ENCODE measurements at regions not wholly inside any gene's neighbourhood (a gene's known extent, or its start where the extent isn't known, plus 50 kb on each side); places are given as distances from the start of the nearest gene placed in this dataset.
"Not testable (repeated sequence)": the region's sequence is repeated elsewhere in the genome, so short reads cannot be mapped to it uniquely, and the experiment has no call there.

DNA sequence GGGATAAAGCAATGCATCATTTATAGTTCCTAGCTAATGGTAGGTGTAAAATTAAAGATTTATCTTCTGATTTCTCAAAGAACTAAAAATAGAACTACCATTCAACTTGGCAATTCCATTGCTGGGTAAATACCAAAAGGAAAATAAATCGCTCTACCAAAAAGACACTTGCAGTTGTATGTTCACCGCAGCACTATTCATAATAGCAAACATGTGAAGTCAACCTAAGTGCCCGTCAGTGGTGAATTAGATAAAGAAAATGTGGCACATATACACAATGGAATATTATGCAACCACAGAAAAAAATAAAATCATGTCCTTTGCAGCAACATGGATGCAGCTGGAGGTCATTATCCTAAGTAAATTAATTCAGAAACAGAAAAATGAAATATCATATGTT is 192.8 kb upstream of the ADRA1D start:
- TF ChIP-seq POLR2AphosphoS5 (IDR thresholded peaks at IDR 0.05; ENCODE audit: low read depth, low read length) (no peak), PAX5 (IDR thresholded peaks at IDR 0.05; ENCODE audit: insufficient read depth, low read length, severe bottlenecking) (no peak), SPI1 (IDR thresholded peaks at IDR 0.05; ENCODE audit: low read depth, low read length) (no peak), TAF1 (IDR thresholded peaks at IDR 0.05; ENCODE audit: low read depth, low read length) (no peak), POLR2A (IDR thresholded peaks at IDR 0.05; ENCODE audit: low read depth, low read length) (no peak), POU2F2 (IDR thresholded peaks at IDR 0.05; ENCODE audit: low read depth, low read length) (no peak)
- no peak for FAIRE-seq

DNA sequence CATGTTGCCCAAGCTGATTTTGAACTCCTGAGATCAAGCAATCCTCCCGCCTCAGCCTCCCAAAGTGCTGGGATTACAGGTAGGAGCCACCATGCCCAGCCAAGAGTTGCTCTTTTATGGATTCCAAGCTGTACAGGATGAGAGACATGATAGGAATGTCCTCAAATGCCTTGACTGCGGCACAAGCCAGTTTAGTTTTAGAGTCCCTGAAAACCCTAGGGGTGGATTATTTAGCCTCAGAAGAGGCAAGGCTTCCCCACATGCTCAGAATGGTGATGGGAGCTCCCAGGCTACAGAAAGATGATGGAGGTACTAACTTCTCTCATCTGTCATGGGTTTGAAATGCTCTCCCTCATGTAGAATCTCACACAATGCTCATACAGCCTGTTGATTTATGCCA is 192.1 kb upstream of the ADRA1D start:
- TF ChIP-seq TAF1 (IDR thresholded peaks at IDR 0.05; ENCODE audit: low read depth, low read length): no peak
- FAIRE-seq (no peak), DNase-seq (ENCODE audit: insufficient read length, low spot score) (no peak)

More for the DNA sequence above, 192.8 kb upstream of the ADRA1D start:
- DNase-seq (ENCODE audit: insufficient read length, low spot score): no peak

DNA sequence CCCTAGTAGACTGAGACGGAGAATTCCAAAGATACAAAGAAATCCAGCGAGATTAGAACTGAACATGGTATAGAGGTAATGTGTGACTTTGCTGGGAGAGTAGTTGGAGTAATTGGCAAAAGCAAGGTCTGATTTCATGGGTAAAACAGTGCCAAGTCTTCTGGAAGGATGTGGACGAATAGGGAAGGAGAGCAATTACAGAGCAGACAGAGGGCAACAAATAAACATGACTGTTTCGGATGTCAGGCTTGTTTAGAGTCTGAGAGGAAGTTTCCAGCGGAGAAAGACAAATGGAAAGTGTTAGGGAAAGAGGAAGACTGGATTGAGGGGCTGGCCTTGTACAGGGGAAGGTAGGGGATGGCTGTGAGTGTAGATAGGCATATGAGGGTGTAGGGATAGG is 190.4 kb upstream of the ADRA1D start:
- TF ChIP-seq PAX5 (IDR thresholded peaks at IDR 0.05; ENCODE audit: insufficient read depth, low read length, severe bottlenecking): no peak
- TF ChIP-seq POU2F2 (IDR thresholded peaks at IDR 0.05; ENCODE audit: low read depth, low read length): no peak
- no peak for TF ChIP-seq SPI1 (IDR thresholded peaks at IDR 0.05; ENCODE audit: low read depth, low read length)
- TF ChIP-seq TAF1 (IDR thresholded peaks at IDR 0.05; ENCODE audit: low read depth, low read length): no peak
- no peak for TF ChIP-seq POLR2AphosphoS5 (IDR thresholded peaks at IDR 0.05; ENCODE audit: low read depth, low read length)
- TF ChIP-seq POLR2A (IDR thresholded peaks at IDR 0.05; ENCODE audit: low read depth, low read length): no peak
- no peak for DNase-seq (ENCODE audit: insufficient read length, low spot score)
- FAIRE-seq: no peak

DNA sequence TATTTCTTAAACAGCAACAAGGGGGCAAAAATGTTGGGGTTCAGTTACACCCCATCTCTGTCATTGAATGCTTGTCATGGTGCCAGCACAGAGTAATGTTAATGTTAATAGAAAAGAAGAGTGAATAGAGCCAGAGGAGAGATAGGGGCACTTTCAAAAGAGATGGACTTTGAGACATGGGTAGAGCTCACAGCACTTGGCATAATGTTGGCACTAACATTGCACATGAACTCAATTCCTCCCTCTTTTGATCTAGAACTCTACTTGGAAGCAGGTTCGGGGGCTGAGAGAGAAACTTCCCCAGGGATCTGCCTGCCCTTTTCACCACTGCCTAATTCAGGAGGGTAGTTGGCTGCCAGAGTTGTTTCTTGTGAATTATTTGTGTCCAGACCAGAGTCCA is 188.0 kb upstream of the ADRA1D start:
- TF ChIP-seq POLR2A (IDR thresholded peaks at IDR 0.05; ENCODE audit: low read depth, low read length): no peak
- TF ChIP-seq SPI1 (IDR thresholded peaks at IDR 0.05; ENCODE audit: low read depth, low read length): no peak
- TF ChIP-seq PAX5 (IDR thresholded peaks at IDR 0.05; ENCODE audit: insufficient read depth, low read length, severe bottlenecking): no peak
- TF ChIP-seq POU2F2 (IDR thresholded peaks at IDR 0.05; ENCODE audit: low read depth, low read length): no peak
- no peak for TF ChIP-seq POLR2AphosphoS5 (IDR thresholded peaks at IDR 0.05; ENCODE audit: low read depth, low read length)
- TF ChIP-seq TAF1 (IDR thresholded peaks at IDR 0.05; ENCODE audit: low read depth, low read length): no peak
- DNase-seq (ENCODE audit: insufficient read length, low spot score) (no peak), FAIRE-seq (no peak)

DNA sequence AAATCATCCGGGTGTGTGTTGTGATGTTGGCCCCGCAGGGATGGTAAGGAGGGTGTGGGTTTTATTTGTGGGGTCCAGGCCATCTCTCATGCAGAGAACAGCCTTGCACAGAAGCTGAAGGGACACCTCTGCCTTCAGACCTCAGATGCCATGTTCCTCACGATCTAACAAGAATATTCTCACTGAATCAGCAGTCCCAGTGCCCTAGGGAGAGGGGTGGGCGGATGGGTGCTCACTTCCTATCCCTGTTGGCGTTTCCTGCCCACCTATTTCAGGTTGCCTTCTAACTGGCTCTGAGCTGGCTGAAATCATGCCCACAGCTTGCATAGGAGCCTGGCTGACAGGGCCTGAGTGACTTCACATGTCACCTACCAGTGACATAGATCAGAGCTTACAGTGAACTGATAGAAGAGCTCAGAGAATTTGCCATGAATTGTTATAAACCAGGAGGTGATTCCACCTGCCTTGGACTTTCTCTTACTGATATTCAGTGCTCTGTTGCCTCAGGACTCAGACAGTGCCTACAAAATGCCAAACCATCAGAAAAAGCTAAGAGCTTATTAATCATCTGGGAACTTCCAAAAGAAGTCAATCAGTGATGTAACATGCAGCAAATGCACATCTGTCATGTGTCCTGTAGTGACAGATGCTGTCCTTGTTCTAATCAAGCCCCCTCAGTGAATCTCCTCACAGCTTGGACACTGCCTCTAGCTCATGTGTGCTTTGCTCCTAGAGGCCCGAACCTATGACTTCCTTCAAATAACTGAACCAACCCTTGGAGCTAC is 186.8 kb upstream of the ADRA1D start:
- TF ChIP-seq PAX5 (IDR thresholded peaks at IDR 0.05; ENCODE audit: insufficient read depth, low read length, severe bottlenecking): no peak
- no peak for TF ChIP-seq TAF1 (IDR thresholded peaks at IDR 0.05; ENCODE audit: low read depth, low read length)
- no peak for TF ChIP-seq POLR2A (IDR thresholded peaks at IDR 0.05; ENCODE audit: low read depth, low read length)
- TF ChIP-seq SPI1 (IDR thresholded peaks at IDR 0.05; ENCODE audit: low read depth, low read length): no peak
- DNase-seq (ENCODE audit: insufficient read length, low spot score): no peak
- FAIRE-seq: no peak

DNA sequence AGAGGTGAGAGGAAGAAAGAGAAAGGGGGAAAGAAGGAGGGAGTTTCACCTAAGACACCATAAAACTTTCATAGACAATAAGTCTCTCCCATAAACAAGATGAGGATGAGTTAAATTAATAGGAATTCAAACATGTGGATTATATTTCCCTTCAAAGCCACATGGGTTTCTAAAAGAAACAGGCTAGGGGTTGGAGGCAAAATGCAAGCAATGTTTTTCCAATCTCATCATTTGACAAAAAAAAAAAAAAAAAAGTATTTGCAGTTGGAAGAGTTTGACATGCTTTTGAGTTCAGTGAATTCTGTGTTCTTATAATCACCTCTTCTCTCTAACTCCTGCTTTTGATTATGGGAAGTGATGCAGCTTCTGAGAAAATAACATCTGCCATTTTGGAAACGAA is 186.1 kb upstream of the ADRA1D start:
- TF ChIP-seq POLR2AphosphoS5 (IDR thresholded peaks at IDR 0.05; ENCODE audit: low read depth, low read length) (no peak), PAX5 (IDR thresholded peaks at IDR 0.05; ENCODE audit: insufficient read depth, low read length, severe bottlenecking) (no peak), TAF1 (IDR thresholded peaks at IDR 0.05; ENCODE audit: low read depth, low read length) (no peak), POLR2A (IDR thresholded peaks at IDR 0.05; ENCODE audit: low read depth, low read length) (no peak), SPI1 (IDR thresholded peaks at IDR 0.05; ENCODE audit: low read depth, low read length) (no peak), POU2F2 (IDR thresholded peaks at IDR 0.05; ENCODE audit: low read depth, low read length) (no peak)
- FAIRE-seq (no peak), DNase-seq (ENCODE audit: insufficient read length, low spot score) (no peak)

DNA sequence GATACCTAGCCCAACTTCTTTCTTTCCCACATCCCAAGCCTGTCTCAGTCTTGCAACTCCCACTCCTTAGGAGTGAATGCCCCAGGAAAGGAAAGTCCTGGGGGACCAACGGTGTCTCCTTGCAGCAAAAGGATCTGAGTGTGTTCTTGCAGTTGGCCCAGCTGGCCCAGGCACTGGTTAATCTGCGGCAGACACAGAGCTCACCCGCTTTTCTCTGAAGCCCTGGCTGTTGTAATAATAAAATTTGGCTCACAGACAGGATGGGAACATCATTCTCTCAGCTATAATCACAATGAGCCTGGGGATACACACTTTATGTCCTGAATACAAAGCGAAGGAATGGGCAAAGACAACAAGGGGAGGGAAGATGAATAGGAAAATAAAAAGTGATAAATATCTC is 185.6 kb upstream of the ADRA1D start:
- FAIRE-seq (no peak), DNase-seq (ENCODE audit: insufficient read length, low spot score) (no peak)
- no peak for TF ChIP-seq SPI1 (IDR thresholded peaks at IDR 0.05; ENCODE audit: low read depth, low read length)

DNA sequence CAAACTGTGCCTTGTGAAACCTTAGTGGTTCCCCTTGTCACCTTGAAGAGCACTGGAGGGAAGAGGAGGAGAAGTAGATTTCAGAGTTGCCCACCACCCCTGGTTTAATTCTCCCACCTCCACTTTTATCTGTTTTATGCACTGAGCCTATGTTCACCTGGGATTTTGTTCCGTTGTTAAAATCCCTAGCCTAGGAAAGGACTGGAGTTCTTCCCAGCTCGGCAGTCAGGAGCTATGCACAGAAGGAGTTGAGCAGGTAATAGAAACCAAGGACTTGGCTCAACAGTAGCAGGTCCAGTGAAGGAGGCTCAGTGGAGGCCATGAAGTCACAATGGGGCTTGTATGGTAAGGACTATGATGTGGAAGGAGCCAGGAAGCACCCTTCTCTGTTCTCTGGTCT is 182.4 kb upstream of the ADRA1D start:
- no peak for TF ChIP-seq POLR2A (IDR thresholded peaks at IDR 0.05; ENCODE audit: low read depth, low read length)
- no peak for TF ChIP-seq TAF1 (IDR thresholded peaks at IDR 0.05; ENCODE audit: low read depth, low read length)
- TF ChIP-seq PAX5 (IDR thresholded peaks at IDR 0.05; ENCODE audit: insufficient read depth, low read length, severe bottlenecking): no peak
- TF ChIP-seq POU2F2 (IDR thresholded peaks at IDR 0.05; ENCODE audit: low read depth, low read length): no peak
- TF ChIP-seq SPI1 (IDR thresholded peaks at IDR 0.05; ENCODE audit: low read depth, low read length): no peak
- no peak for TF ChIP-seq POLR2AphosphoS5 (IDR thresholded peaks at IDR 0.05; ENCODE audit: low read depth, low read length)
- FAIRE-seq (no peak), DNase-seq (ENCODE audit: insufficient read length, low spot score) (no peak)

DNA sequence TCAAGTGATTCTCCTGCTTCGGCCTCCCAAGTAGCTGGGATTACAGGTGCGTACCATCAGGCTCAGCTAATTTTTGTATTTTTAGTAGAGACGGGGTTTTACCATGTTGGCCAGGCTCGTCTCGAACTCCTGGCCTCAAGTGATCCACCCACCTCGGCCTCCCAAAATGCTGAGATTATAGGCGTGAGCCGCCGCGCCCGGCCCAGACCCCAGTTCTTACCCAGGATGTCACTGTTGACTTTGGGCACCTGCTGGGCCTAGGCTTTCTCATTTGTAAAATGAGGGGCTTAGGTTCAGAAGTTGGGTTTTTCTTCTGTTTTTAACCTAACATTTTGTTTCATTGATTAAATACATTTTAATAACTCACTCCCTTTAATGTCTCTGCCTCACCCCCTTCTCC is 181.7 kb upstream of the ADRA1D start:
- not testable (repeated sequence) for DNase-seq (ENCODE audit: insufficient read length, low spot score); FAIRE-seq

DNA sequence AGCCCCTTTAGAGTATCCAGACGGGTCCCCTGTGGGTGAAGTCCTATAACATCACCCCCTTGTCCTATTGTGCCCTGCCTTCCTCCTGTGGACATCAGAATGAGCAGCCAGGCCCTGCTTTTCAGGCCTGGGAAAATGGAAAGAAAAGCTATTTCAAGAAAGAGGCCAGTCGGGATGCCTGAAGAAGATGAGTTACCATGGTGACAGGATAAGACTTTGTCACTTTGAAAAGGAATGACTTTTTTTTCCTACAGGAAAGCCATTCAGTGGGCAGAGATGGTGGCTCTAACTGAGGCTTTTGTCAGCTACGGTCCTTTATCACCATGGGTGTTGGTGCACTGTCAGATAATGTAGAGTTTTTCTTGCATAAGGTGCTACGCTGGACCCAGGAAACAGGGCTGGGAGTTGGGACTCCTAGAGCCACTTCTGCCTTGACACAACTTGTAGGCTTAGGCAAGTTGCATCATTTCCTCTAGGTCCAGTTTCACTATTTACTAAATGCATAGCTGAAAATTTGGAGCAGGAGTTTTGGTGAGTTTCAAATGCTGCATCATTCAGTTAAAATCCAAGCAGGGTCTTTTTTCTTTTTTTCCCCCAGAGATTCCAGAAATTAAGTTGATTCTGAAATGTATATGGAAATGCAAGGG is 179.0 kb upstream of the ADRA1D start:
- TF ChIP-seq PAX5 (IDR thresholded peaks at IDR 0.05; ENCODE audit: insufficient read depth, low read length, severe bottlenecking) (no peak), POLR2AphosphoS5 (IDR thresholded peaks at IDR 0.05; ENCODE audit: low read depth, low read length) (no peak)
- FAIRE-seq: no peak
- DNase-seq (ENCODE audit: insufficient read length, low spot score): no peak

DNA sequence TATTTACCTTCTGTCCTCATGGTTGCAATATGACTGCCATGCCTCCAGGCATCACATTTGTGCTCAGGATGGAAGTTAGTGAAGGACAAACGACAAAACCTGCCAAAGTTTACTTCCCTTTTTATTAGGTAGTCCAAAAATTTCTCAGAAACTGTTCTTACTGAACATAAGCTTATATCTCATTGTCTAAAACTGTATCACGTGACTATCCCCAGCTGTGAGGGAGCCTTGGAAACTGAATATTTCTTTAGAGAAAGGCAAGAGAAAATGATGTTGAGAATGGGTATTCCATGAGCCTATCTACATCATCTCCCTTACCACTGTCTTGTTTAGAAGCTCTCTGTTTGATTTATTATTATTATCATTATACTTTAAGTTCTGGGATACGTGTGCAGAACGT is 169.1 kb upstream of the ADRA1D start:
- FAIRE-seq (no peak), DNase-seq (ENCODE audit: insufficient read length, low spot score) (no peak)

More for the DNA sequence above, 169.1 kb upstream of the ADRA1D start:
- TF ChIP-seq POU2F2 (IDR thresholded peaks at IDR 0.05; ENCODE audit: low read depth, low read length) (no peak), POLR2A (IDR thresholded peaks at IDR 0.05; ENCODE audit: low read depth, low read length) (no peak), SPI1 (IDR thresholded peaks at IDR 0.05; ENCODE audit: low read depth, low read length) (no peak), PAX5 (IDR thresholded peaks at IDR 0.05; ENCODE audit: insufficient read depth, low read length, severe bottlenecking) (no peak), TAF1 (IDR thresholded peaks at IDR 0.05; ENCODE audit: low read depth, low read length) (no peak), POLR2AphosphoS5 (IDR thresholded peaks at IDR 0.05; ENCODE audit: low read depth, low read length) (no peak)
